ENCODE measurements at regions not wholly inside any gene's neighbourhood (a gene's known extent, or its start where the extent isn't known, plus 50 kb on each side); places are given as distances from the start of the nearest gene placed in this dataset.

DNA sequence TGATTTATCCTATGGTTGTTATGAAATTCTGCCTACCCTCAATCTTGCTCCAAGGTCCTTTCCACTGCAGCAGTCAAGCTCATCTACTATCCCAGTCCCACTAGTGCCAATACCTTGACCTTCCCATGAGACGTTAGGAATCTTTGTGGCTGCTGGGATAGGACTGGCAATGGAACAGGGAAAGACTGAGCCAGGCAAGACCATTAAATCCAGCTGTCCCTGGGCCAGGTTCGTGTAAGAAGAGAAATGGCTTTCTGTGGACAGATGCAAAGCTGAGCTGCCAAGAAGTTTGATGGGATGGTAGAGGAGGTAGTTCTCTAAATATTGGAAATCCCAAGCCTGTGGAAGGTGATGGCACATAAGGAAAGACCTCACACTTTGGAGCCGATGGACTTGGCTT, 50.1 kb upstream of the TMEM17 start:
- TF ChIP-seq, protein P1, sequence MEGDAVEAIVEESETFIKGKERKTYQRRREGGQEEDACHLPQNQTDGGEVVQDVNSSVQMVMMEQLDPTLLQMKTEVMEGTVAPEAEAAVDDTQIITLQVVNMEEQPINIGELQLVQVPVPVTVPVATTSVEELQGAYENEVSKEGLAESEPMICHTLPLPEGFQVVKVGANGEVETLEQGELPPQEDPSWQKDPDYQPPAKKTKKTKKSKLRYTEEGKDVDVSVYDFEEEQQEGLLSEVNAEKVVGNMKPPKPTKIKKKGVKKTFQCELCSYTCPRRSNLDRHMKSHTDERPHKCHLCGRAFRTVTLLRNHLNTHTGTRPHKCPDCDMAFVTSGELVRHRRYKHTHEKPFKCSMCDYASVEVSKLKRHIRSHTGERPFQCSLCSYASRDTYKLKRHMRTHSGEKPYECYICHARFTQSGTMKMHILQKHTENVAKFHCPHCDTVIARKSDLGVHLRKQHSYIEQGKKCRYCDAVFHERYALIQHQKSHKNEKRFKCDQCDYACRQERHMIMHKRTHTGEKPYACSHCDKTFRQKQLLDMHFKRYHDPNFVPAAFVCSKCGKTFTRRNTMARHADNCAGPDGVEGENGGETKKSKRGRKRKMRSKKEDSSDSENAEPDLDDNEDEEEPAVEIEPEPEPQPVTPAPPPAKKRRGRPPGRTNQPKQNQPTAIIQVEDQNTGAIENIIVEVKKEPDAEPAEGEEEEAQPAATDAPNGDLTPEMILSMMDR (conservative IDR thresholded peaks at IDR 0.05; ENCODE audit: low read depth, low read length), result no peak
- TF ChIP-seq EZH2phosphoT487 (IDR thresholded peaks at IDR 0.05; ENCODE audit: borderline replicate concordance, low read length), result no peak

All from PC-3 (cell line).